Epithelial cell of esophagus (primary cell): ENCODE measurements at regions not wholly inside any gene's neighbourhood (a gene's known extent, or its start where the extent isn't known, plus 50 kb on each side); places are given as distances from the start of the nearest gene placed in this dataset.

Experiments used
- DNase-seq: peaks from one replicate; pipeline ENCODE4 v3.0.0; 2010; ENCODE audit warnings: low read depth
- H3K4me3 ChIP-seq: 2 replicates; pipeline ENCODE4 v1.5.1; 2011; ENCODE audit warnings: mild to moderate bottlenecking, low read length, control low read depth
- TF ChIP-seq, protein P1 (sequence below): IDR thresholded peaks from 2 replicates; pipeline ENCODE4 v1.5.1; 2011; ENCODE audit warnings: low read depth, mild to moderate bottlenecking, low read length, control low read depth, inconsistent platforms; ENCODE audit not compliant: insufficient read depth; ENCODE audit errors: missing control alignments

DNA sequence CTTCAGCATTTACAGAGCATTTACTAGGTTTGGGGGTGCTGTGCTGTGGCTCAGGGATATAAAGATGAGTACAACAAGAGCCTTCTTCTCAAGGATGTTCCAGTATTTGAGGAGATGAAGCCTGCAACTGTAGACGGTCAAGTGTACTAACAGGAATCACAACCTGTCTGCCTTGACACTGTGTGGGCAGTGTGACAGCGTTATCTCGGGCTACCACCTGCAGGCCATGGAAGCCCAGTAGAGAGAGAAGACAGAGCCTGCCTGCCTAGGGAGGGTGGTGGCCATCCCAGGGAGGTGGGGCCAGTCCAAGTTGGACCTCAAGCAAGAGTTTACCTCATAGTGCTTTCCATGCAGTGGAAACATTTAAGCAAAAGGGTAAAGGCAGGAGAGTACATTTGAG is 215.1 kb upstream of the ASIC2 start:
- no peak for DNase-seq
- TF ChIP-seq, protein P1, sequence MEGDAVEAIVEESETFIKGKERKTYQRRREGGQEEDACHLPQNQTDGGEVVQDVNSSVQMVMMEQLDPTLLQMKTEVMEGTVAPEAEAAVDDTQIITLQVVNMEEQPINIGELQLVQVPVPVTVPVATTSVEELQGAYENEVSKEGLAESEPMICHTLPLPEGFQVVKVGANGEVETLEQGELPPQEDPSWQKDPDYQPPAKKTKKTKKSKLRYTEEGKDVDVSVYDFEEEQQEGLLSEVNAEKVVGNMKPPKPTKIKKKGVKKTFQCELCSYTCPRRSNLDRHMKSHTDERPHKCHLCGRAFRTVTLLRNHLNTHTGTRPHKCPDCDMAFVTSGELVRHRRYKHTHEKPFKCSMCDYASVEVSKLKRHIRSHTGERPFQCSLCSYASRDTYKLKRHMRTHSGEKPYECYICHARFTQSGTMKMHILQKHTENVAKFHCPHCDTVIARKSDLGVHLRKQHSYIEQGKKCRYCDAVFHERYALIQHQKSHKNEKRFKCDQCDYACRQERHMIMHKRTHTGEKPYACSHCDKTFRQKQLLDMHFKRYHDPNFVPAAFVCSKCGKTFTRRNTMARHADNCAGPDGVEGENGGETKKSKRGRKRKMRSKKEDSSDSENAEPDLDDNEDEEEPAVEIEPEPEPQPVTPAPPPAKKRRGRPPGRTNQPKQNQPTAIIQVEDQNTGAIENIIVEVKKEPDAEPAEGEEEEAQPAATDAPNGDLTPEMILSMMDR: no peak
- H3K4me3 ChIP-seq: no peak overlapping the region

DNA sequence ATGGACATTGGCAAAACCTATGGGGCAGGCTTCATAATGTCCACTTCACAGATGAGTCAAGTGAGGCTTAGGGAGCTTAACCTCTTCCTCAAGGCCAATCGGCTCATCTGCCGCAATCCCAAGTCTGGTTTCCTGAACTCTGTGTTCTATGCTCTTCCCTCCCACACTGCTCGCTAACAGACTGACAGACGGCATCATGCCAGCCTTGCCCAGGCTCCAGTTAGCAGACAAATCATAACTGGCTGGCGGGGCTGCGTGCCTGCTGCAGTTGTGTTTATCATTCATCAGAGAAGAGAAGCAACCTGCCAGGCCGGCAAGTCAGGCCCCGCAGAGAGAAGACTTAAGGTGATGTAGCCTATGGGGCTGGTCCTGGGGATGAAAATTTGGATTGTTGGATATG is 216.2 kb upstream of the ASIC2 start:
- no peak for DNase-seq
- H3K4me3 ChIP-seq: no peak overlapping the region
- TF ChIP-seq, protein P1: no peak

DNA sequence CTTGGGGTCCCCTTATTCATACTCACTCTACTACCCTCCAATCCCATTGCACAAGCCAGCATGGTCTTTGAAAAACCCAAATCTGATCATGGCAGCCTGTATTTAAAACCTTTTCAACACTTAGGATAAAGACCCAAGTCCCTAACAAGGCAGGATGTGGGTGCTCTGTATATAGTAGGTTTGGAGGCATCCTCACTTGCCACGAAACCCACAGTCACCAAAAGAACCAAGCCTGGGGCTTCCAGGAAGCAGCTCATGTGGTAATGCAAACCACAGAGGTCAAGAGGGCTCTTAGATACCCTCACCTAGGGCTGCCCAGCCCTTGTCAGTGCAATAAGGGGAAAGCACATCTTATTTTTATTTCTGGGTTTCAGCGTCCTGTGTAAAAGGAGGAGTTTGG is 218.6 kb upstream of the ASIC2 start:
- DNase-seq: no peak
- no peak overlapping the region for H3K4me3 ChIP-seq
- TF ChIP-seq, protein P1: no peak

DNA sequence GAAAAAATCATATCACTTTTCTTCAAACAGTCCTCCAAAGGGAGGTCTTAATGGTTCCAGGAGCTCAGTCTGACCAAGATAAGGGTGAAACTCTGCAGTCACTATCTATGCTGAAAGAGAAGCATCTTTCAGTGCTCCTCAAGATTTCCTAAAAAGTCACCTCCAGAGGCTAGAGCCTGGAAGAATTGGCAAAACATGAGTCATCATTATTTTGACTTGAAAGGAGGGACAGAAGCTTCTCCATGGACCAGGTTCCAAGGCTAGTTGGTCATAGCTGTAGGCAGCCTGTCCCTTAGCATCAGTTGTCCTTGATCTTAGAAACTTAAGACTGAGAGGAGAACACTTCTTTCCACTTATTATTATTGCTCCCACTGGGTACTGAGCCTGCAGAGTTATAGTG is 219.0 kb upstream of the ASIC2 start:
- TF ChIP-seq, protein P1: no peak
- no peak overlapping the region for H3K4me3 ChIP-seq
- DNase-seq: no peak

DNA sequence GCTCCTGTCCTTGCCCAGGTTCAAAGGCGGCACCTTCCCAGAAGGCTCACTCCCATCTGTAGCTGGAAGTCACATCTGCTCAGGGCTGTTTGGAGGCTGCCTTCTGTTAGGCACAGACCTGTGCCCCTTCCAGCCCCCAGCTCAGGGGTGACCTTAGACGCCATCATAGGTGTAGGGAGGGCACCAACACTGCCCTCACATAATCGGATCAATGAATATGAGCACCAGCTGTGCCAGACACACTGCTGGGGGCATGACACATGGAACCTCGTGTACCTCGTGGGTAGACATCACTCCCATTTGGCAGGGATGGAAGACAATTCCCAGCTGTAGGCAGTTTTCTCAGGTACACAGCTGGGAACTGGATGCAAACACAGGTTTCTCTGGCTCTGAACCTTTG is 220.7 kb upstream of the ASIC2 start:
- no peak overlapping the region for H3K4me3 ChIP-seq
- TF ChIP-seq, protein P1: no peak
- no peak for DNase-seq

DNA sequence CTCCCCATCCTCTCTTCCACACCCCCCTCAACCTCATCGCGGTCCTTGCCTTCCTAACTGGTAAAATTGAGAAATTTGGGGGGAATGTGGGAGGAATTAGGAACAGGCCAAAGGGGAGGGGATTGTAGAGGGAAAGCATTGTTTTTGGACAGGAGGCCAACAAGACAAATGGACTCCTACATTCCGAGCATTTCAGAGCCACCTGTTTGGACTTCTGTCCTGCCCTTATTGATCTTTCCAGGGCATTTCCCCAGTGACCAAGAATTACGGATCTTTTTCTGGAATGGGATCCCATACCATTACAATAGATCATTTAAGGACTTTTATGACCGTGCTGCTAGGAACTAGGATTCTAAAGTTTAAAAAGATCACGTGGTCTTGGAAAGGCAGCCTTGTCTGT is 221.3 kb upstream of the ASIC2 start:
- no peak for DNase-seq
- no peak overlapping the region for H3K4me3 ChIP-seq
- TF ChIP-seq, protein P1: no peak

DNA sequence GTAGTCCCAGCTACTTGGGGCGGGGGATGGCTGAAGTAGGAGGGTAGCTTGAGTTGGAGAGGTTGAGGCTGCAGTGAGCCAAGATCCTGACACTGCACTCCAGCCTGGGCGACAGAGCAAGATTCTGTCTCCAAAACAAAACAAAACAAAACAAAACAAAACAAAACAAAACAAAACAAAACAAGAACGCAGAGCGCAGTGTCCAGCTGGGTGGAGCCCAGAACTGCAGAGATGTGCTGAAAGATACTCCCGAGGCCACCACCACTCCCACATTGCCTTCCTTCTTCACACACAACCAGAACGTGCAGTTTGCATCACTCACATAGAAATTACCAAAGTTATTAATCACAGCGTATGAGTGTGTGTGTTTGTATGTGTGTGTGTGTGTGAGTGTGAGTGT is 222.9 kb upstream of the ASIC2 start:
- DNase-seq: no peak
- TF ChIP-seq, protein P1: no peak
- H3K4me3 ChIP-seq: no peak overlapping the region
